WTC11 (cell line): ENCODE measurements at regions not wholly inside any gene's neighbourhood (a gene's known extent, or its start where the extent isn't known, plus 50 kb on each side); places are given as distances from the start of the nearest gene placed in this dataset.

Source experiments
- AFF4 ChIP-seq: sonication (generic); formaldehyde crosslinking; IDR thresholded peaks from 2 replicates; pipeline ENCODE4 v1.8.1; 2023; ENCODE audit warnings: mild to moderate bottlenecking, missing genetic modification reagents, borderline replicate concordance
- ARID4B ChIP-seq: sonication (generic); formaldehyde crosslinking; IDR thresholded peaks from 2 replicates; pipeline ENCODE4 v1.8.0; 2023; ENCODE audit warnings: missing genetic modification reagents, mild to moderate bottlenecking, borderline replicate concordance
- ATF6 ChIP-seq: sonication (generic); formaldehyde crosslinking; IDR thresholded peaks from 2 replicates; pipeline ENCODE4 v1.8.1; 2023; ENCODE audit warnings: mild to moderate bottlenecking, missing genetic modification reagents
- CTCF ChIP-seq: fragments of 200-600 bp; IDR thresholded peaks from 2 replicates; pipeline ENCODE4 v1.8.0; 2022; ENCODE audit warnings: antibody characterized with exemption
- ESRRA ChIP-seq: sonication (generic); formaldehyde crosslinking; IDR thresholded peaks from 2 replicates; pipeline ENCODE4 v1.8.1; 2022; ENCODE audit warnings: mild to moderate bottlenecking, missing genetic modification reagents, borderline replicate concordance
- FOXP1 ChIP-seq: sonication (generic); formaldehyde crosslinking; IDR thresholded peaks from 2 replicates; pipeline ENCODE4 v1.8.0; 2022; ENCODE audit warnings: missing genetic modification reagents, mild to moderate bottlenecking, moderate library complexity, borderline replicate concordance
- GABPB1 ChIP-seq: sonication (generic); formaldehyde crosslinking; IDR thresholded peaks from 2 replicates; pipeline ENCODE4 v1.8.1; 2023; ENCODE audit warnings: mild to moderate bottlenecking, missing genetic modification reagents
- JUN ChIP-seq: sonication (generic); formaldehyde crosslinking; IDR thresholded peaks from 2 replicates; pipeline ENCODE4 v1.8.0; 2023; ENCODE audit warnings: mild to moderate bottlenecking, missing genetic modification reagents
- RELA ChIP-seq: sonication (generic); formaldehyde crosslinking; IDR thresholded peaks from 2 replicates; pipeline ENCODE4 v1.8.1; 2022; ENCODE audit warnings: missing genetic modification reagents, mild to moderate bottlenecking, borderline replicate concordance
- TCF7 ChIP-seq: sonication (generic); formaldehyde crosslinking; IDR thresholded peaks from 2 replicates; pipeline ENCODE4 v1.8.0; 2022; ENCODE audit warnings: mild to moderate bottlenecking, low read depth, missing genetic modification reagents, moderate library complexity

- no peak for TF ChIP-seq CTCF
- no peak for TF ChIP-seq FOXP1 (CRISPR knock-in tag)
- no peak for TF ChIP-seq ARID4B (CRISPR knock-in tag)
- no peak for TF ChIP-seq GABPB1
- TF ChIP-seq TCF7 (CRISPR knock-in tag): no peak
- no peak for TF ChIP-seq JUN (CRISPR knock-in tag)
- TF ChIP-seq ATF6: no peak
- TF ChIP-seq ESRRA (CRISPR knock-in tag): no peak
- no peak for TF ChIP-seq RELA
- no peak for TF ChIP-seq AFF4 (CRISPR knock-in tag)
Measured at GRCh38 chr18:10029711-10030110, 115.9 kb downstream of the VAPA start.
